WTC11 (cell line): ENCODE measurements at regions not wholly inside any gene's neighbourhood (a gene's known extent, or its start where the extent isn't known, plus 50 kb on each side); places are given as distances from the start of the nearest gene placed in this dataset.

Experiments
- CTCF ChIP-seq: fragments of 200-600 bp; IDR thresholded peaks from 2 replicates; pipeline ENCODE4 v1.8.0; 2022; ENCODE audit warnings: antibody characterized with exemption
- E2F1 ChIP-seq: sonication (generic); formaldehyde crosslinking; IDR thresholded peaks from 2 replicates; pipeline ENCODE4 v1.8.0; 2022; ENCODE audit warnings: mild to moderate bottlenecking, missing genetic modification reagents
- MLX ChIP-seq: sonication (generic); formaldehyde crosslinking; IDR thresholded peaks from 2 replicates; pipeline ENCODE4 v1.8.1; 2023; ENCODE audit warnings: mild to moderate bottlenecking, missing genetic modification reagents, moderate library complexity
- NFYB ChIP-seq: sonication (generic); formaldehyde crosslinking; conservative IDR thresholded peaks from 2 replicates; pipeline ENCODE4 v1.8.0; 2022; ENCODE audit warnings: low read depth, missing genetic modification reagents

- TF ChIP-seq CTCF (no peak), E2F1 (CRISPR knock-in tag) (no peak), NFYB (CRISPR knock-in tag) (no peak), MLX (CRISPR knock-in tag) (no peak)
Measured at GRCh38 chr7:140238778-140239652, 62.2 kb upstream of the KDM7A start.
